CD1c-positive myeloid dendritic cell (primary cell): ENCODE measurements at regions not wholly inside any gene's neighbourhood (a gene's known extent, or its start where the extent isn't known, plus 50 kb on each side); places are given as distances from the start of the nearest gene placed in this dataset.
"Not testable (repeated sequence)": the region's sequence is repeated elsewhere in the genome, so short reads cannot be mapped to it uniquely, and the experiment has no call there.

Source experiments
- DNase-seq: peaks from one replicate; pipeline ENCODE4 v3.0.0-alpha.2; 2016; ENCODE audit errors: extremely low spot score

- no peak for DNase-seq
Measured at GRCh38 chr6:110558575-110558974, 82.2 kb upstream of the SLC22A16 start.

DNA sequence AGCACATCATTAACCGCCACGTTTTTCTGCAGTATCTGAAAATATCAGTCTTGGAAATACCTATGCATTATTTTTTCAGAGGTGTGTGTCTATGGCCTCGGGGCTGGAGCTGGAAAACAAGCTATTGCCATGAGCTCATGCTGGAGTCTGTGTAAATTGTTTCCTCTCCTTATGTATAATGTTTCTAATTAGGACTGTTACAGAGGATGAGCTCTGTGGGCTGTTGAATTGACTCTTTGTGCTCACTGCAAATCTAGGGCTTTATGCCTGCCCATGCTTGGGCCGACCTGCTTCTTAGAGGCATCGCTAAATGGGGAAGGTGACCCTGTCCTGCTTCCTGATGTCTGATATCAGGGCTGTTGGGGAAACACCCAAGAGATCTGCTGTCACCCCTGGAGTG, 80.8 kb upstream of the SLC22A16 start:
- no peak for DNase-seq

DNA sequence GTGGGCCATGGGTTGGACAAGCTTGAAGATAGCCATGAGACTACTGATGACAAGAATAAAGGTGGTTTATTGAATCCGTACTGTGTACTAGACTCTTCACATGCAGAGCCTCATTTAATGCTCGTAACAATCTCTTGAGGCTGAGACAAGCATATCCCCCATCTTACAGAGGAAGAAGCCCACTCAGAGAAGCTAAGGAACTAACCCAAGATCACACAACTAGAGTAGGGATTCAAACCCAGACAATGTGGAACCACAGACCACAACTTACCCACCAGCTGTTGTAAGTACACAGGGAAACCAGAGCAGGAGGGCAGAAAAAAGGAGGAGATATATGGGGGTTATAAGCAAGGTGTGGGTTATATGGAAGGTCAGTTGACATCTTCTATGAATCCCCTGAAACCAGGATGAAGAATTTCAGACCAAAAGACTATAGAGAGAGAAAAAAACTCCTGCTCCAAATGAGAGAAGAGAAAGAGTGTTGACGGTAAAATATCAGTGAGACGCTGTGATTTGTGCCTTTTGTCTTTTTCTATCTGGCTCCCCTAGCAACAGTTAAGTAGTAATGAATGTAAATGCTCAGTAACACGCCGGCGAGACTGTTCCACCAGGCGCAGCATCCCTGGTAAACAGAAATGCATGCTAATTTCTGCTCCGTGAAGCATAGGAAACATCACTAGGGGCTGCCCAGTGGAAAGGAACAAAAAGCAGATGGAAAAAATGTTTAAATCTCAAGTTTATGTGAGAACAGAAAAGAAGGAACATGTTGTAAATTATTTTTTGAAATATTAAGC, 80.1 kb upstream of the SLC22A16 start:
- DNase-seq, result no peak

DNA sequence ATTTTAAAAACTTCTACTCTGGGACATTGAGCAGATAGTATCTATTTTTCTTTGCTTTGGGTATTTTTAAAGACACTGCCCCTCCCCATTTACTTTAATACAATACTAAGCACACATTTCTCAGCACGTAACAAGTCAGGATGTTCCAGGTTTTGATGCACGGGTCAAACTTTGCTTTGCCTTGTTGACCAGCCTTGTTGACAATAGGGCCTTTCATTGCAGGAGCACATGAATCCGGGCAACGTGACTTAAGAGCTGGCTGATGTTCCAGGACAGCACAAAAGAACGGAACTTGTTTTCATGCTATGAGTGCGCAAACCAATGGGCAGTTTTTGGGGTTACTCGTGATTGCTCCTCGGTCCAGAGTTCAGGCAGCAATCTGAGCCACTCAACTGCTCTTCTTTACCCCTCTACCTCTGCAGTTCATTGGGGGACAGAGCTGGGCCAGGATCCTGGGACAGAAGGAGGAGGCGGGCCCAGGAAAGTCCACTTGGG, 78.6 kb upstream of the SLC22A16 start:
- DNase-seq, result no peak

DNA sequence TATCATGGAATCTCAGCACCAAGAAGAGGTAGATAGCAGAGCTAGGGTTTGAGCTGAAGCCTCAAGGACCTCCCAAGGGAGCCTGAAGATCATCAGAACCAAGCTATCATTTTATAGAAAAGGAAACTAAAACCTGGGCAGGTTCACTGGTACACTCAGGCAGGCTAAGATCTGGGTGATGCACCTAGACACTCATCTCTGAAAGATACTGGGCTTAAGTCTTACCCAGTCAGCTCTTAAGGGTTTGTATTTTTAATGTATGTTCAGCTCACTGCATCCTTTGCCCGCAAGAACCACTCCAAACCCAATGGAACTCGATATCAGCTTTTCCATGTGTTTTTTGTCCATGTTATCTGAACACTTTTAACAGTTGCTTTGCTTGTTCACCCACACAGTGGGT, 78.0 kb upstream of the SLC22A16 start:
- no peak for DNase-seq

GRCh38 chr6:110552901-110553641, 76.7 kb upstream of the SLC22A16 start:
- no peak for DNase-seq

GRCh38 chr6:110552076-110552475, 75.7 kb upstream of the SLC22A16 start:
- DNase-seq, result no peak

GRCh38 chr6:110551088-110551487, 74.7 kb upstream of the SLC22A16 start:
- no peak for DNase-seq

GRCh38 chr6:110550353-110550752, 73.9 kb upstream of the SLC22A16 start:
- no peak for DNase-seq

DNA sequence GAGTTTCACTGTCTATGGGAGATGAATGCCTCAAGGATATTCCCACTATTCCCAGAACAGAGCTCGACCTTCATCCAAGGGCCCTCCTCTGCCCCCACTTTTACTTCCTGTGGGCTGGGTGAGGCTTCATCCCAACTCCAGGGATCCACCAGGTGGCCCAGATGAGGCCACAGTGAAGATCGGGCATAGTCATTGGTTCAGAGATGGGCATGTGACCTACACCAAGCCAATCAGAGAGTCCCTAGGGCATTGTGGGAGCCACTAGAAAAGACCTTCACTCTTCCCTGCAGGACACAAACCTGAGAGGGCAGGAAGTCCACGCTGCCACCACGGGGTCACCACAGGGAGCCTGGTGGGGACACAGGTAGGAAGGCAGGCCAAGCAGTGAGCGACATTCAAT, 72.9 kb upstream of the SLC22A16 start:
- DNase-seq, result no peak

- DNase-seq, result no peak
Measured at GRCh38 chr6:110548110-110548847, 71.9 kb upstream of the SLC22A16 start.

- no peak for DNase-seq
Measured at GRCh38 chr6:110547266-110547964, 71.0 kb upstream of the SLC22A16 start.

DNA sequence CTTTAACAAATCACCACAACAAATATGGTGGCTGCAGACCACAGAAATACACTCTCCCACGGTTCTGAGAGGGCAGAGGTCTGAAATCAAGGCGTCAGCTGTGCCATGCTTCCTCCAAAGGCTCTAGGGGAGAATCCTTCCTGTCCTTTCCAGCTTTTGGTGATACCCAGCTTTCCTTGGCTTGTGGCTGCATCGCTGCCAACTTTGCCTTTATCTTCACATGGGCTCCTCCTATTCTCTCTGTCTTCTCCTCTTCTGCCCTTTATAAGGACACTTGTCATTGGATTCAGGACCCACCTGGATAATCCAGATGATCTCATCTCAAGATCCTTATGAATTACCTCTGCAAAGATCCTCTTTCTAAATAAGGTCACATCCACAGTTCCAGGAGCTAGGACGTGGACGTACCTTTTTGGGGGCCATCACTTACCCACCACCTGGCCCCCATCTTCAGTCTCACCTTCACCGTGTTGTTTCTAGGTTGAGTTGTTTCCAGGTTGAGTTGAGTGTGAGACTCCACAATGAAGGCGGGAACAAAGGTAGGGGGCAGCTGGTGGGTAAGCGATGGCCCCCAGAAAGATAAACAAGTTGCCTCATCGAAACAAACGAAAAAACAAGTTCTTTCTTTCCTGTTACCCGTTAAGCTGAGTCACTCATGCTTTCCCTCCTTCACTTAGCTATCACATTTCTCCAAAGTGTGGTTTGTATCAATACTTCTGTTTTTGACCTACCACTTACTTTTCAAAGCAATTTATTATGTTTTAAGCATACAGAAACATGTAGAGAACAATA, 68.9 kb upstream of the SLC22A16 start:
- DNase-seq, result no peak

DNA sequence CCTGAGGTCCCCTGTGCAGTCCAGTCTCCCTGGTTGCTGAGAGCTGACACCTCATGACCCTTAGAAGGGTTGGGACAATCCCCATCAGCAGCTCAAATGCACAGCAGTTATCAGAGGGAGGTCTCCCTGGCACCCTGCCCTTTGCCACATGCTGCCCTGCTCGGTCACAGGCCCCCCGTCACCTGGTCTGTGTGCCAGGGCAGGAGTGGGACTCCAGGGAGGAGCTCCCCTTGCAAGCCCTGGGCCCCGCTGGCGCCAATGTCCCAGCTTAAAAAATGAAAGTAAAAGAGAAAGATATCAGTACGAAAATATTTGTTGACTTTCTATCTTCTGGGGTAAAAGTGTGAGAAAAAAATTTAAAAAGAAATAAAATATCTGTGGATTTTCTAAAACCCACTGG, 68.1 kb upstream of the SLC22A16 start:
- DNase-seq, result no peak

DNA sequence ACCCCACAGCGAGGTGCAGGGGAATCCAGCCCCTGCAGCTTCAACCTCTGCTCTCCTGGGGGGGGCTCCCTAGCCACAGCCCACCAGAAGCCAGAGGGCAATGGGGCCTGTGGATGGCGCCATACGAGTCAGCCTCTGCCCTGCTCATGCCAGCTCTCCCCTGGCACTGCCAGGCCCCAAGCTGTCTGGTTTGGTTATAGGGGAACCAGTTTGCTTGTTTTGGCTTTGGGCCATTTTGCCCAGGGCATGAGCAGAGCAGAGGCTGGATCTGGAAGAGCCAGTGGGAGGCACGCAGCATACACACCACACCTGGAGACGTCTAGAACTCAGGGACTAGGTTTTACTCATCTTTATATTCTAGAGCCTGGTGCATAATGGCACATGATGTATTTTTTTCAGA, 66.7 kb upstream of the SLC22A16 start:
- DNase-seq, result no peak

DNA sequence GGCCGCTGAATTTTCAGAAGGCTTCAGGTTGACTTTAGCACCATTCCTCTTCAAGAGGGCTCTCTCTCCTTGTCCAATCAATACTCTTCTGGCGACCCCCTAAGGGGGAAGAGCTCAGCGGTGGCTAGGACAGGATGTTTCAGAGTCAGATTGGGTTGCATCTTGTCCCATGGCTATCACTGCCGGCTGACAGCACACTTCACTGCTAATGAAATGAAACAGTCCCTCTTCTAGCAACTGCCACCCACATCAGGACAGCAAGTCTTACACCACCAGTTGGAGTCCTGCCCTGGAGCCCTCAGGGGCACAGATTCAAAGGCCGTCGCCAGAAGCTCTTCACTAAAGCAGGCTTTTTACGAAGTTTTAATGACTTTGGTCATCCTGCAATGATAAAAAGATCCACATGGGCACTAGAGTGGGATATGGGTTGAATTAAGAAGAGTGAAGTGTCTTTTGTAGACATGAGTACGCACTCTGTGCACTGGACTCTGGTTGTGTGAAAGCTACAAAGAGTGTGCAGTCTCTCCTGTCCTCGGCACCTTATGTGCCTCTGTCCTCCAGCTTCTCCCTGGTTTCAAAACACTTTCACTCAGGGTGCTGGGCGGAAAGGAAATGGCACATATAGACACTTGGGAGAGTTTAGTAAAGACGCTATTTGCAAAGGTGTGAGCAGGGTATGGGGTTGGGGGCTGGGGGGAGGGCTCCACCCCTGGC, 66.1 kb upstream of the SLC22A16 start:
- DNase-seq, result no peak

DNA sequence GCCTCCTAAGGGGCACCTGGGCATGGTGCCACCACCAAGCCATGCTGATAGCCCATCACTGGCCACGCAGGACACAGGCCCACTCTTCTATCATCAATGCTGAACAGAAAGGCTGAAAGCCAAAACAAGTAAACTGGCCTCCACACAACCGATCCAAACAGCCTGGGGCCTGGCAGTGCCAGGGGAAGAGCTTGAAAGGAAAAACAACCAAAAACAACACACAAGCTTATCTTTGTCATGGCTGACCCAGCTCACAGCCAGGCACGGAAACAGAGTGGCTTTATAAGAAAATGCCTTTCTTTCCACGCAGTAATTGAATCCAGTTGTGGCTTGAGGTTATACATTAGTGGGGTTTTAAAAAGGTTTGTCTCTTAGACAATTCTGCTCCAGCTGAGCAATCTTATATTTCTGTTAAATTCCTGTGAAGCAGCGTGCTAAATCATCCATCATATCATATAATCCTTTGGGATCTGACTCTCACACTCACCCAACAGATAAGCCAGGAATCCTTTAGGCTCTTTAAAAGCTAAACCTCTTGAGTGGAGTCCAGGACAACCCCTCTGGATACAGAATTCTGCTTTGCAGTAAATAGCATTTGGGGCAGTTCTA, 65.4 kb upstream of the SLC22A16 start:
- DNase-seq, result no peak

DNA sequence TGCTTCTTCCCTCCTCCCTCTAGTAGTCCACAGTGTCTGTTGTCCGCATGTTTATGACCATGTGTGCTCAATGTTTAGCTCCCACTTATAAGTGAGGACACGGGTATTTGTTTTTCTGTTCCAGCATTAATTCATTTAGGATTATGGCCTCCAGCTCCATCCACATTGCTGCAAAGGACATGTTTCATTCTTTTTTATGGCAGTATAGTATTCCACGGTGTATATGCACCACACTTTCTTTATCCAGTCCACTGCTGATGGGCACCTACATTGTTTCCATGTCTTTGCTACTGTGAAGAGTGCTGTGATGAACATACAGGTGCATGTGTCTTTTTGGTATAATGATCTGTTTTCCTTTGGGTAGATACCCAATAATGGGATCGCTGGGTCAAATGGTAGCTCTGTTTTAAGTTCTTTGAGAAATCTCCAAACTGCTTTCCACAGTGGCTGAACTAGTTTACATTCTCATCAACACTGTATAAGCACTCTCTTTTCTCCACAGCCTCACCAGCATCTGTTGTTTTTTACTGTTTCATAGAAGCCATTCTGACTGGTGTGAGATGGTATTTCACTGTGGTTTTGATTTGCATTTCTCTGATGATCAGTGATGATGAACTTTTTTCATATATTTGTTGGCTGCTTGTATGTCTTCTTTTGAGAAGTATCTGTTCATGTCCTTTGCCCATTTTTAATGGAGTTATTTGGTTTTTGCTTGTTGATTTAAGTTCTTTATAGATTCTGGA, 63.0 kb upstream of the SLC22A16 start:
- not testable (repeated sequence) for DNase-seq
